Epithelial cell of prostate (primary cell): ENCODE measurements at regions not wholly inside any gene's neighbourhood (a gene's known extent, or its start where the extent isn't known, plus 50 kb on each side); places are given as distances from the start of the nearest gene placed in this dataset.

Experiments used
- DNase-seq: peaks from one replicate; pipeline ENCODE4 v3.0.0-alpha.2; 2011; ENCODE audit warnings: low read depth, low spot score
- H3K27ac ChIP-seq: fragments of 450-650 bp; 2 replicates; pipeline ENCODE4 v1.5.1; 2017; ENCODE audit warnings: mild to moderate bottlenecking

GRCh38 chr7:25858525-25859411, 293.2 kb upstream of the NFE2L3 start:
- DNase-seq = no peak
- H3K27ac ChIP-seq = no peak overlapping the region

- DNase-seq = no peak
- peak overlapping the region; percentile 45 for H3K27ac ChIP-seq
Measured at GRCh38 chr7:25859412-25860274, 292.4 kb upstream of the NFE2L3 start.

GRCh38 chr7:25860275-25861163, 291.5 kb upstream of the NFE2L3 start:
- H3K27ac ChIP-seq = peak overlapping the region; percentile 45
- DNase-seq = peak; percentile 22

- DNase-seq = no peak
- H3K27ac ChIP-seq = peak overlapping the region; percentile 45
Measured at GRCh38 chr7:25861164-25861496, 290.9 kb upstream of the NFE2L3 start.

- DNase-seq = no peak
- H3K27ac ChIP-seq = peak overlapping the region; percentile 45
Measured at GRCh38 chr7:25861601-25862260, 290.3 kb upstream of the NFE2L3 start.

GRCh38 chr7:25862261-25863004, 289.6 kb upstream of the NFE2L3 start:
- peak overlapping the region; percentile 45 for H3K27ac ChIP-seq

GRCh38 chr7:25863005-25863728, 288.8 kb upstream of the NFE2L3 start:
- H3K27ac ChIP-seq = no peak overlapping the region
- no peak for DNase-seq

More at GRCh38 chr7:25862261-25863004, 289.6 kb upstream of the NFE2L3 start:
- DNase-seq = peak; percentile 100

GRCh38 chr7:25863729-25864110, 288.3 kb upstream of the NFE2L3 start:
- H3K27ac ChIP-seq = no peak overlapping the region
- DNase-seq = no peak

- no peak overlapping the region for H3K27ac ChIP-seq
- DNase-seq = no peak
Measured at GRCh38 chr7:25864511-25864910, 287.5 kb upstream of the NFE2L3 start.

- no peak overlapping the region for H3K27ac ChIP-seq
- DNase-seq = no peak
Measured at GRCh38 chr7:25864943-25865751, 286.9 kb upstream of the NFE2L3 start.

GRCh38 chr7:25868509-25868908, 283.5 kb upstream of the NFE2L3 start:
- DNase-seq = no peak
- no peak overlapping the region for H3K27ac ChIP-seq

GRCh38 chr7:25870574-25870973, 281.4 kb upstream of the NFE2L3 start:
- DNase-seq = no peak
- no peak overlapping the region for H3K27ac ChIP-seq

GRCh38 chr7:25876092-25876491, 275.9 kb upstream of the NFE2L3 start:
- no peak overlapping the region for H3K27ac ChIP-seq
- no peak for DNase-seq

GRCh38 chr7:25877802-25878789, 273.9 kb upstream of the NFE2L3 start:
- H3K27ac ChIP-seq = no peak overlapping the region
- no peak for DNase-seq

GRCh38 chr7:25879799-25880198, 272.2 kb upstream of the NFE2L3 start:
- DNase-seq = no peak
- no peak overlapping the region for H3K27ac ChIP-seq

GRCh38 chr7:25881317-25882037, 270.5 kb upstream of the NFE2L3 start:
- no peak for DNase-seq
- H3K27ac ChIP-seq = no peak overlapping the region
